Natural killer cell treated with Interleukin-12 subunit alpha and Interleukin-12 subunit beta and Interleukin-15 and Interleukin-18, amount 100 ng/mL, for 72 hours (primary cell): ENCODE measurements at regions not wholly inside any gene's neighbourhood (a gene's known extent, or its start where the extent isn't known, plus 50 kb on each side); places are given as distances from the start of the nearest gene placed in this dataset.
A peak's percentile ranks its signal among the peaks of the same experiment; 100 is the strongest.

ENCODE experiments used
- ATAC-seq, 2 donors: fragments of 150-1000 bp; cut with Tn5 transposase in 1 of 2; sonication (Bioruptor Pico), chemical (Tn5 transposase) in 1 of 2; 2 replicates each; pipeline ENCODE4 v1.10.0; 2021
- DNase-seq: peaks from one replicate; pipeline ENCODE4 v3.0.0; 2022; ENCODE audit warnings: low spot score
- H3K27ac Mint-ChIP-seq, 2 donors: 1 replicate in 1 of 2; 2 replicates in 1 of 2; pipeline ENCODE4 v1.8.0; 2022; ENCODE audit warnings: mixed read lengths in 2 of 2, mild to moderate bottlenecking in 1 of 2, moderate library complexity in 1 of 2
- H3K27me3 Mint-ChIP-seq, 2 donors: 1 replicate in 1 of 2; 2 replicates in 1 of 2; pipeline ENCODE4 v1.8.0; 2022; ENCODE audit warnings: mixed read lengths in 2 of 2
- H3K36me3 Mint-ChIP-seq: one replicate; pipeline ENCODE4 v1.8.0; 2022; ENCODE audit warnings: mixed read lengths
- H3K4me1 Mint-ChIP-seq, 2 donors: 1 replicate in 1 of 2; 2 replicates in 1 of 2; pipeline ENCODE4 v1.8.0; 2022; ENCODE audit warnings: low read depth in 2 of 2, mixed read lengths in 2 of 2, mild to moderate bottlenecking in 1 of 2
- H3K4me3 Mint-ChIP-seq: one replicate; pipeline ENCODE4 v1.8.0; 2022; ENCODE audit warnings: mixed read lengths
- H3K9me3 Mint-ChIP-seq: 2 replicates; pipeline ENCODE4 v1.8.0; 2022; ENCODE audit warnings: mixed read lengths

GRCh38 chr15:39131609-39132008 lies 449.3 kb upstream of the THBS1 start:
- H3K4me3 Mint-ChIP-seq = no peak overlapping the region
- no peaks in the 10 kb centered on the region for H3K4me1 Mint-ChIP-seq
- no peaks in the 10 kb centered on the region for H3K9me3 Mint-ChIP-seq
- no peaks in the 10 kb centered on the region for H3K36me3 Mint-ChIP-seq
- no peak for DNase-seq
- H3K27me3 Mint-ChIP-seq = peaks cover 16 to 37% of the 10 kb centered on the region in 2 donors
- no peak overlapping the region for H3K27ac Mint-ChIP-seq
- ATAC-seq = no peak

- Mint-ChIP-seq H3K27me3 (peaks cover 19 to 42% of the 10 kb centered on the region in 2 donors), H3K4me1 (no peaks in the 10 kb centered on the region), H3K9me3 (no peaks in the 10 kb centered on the region), H3K4me3 (no peak overlapping the region), H3K27ac (no peak overlapping the region), H3K36me3 (no peaks in the 10 kb centered on the region)
- DNase-seq (no peak), ATAC-seq (no peak)
Observed at GRCh38 chr15:39132070-39132469, 448.8 kb upstream of the THBS1 start.

GRCh38 chr15:39132954-39133600 lies 447.8 kb upstream of the THBS1 start:
- Mint-ChIP-seq H3K4me3 (no peak overlapping the region), H3K27ac (no peak overlapping the region), H3K4me1 (no peaks in the 10 kb centered on the region), H3K36me3 (no peaks in the 10 kb centered on the region), H3K9me3 (no peaks in the 10 kb centered on the region), H3K27me3 (peaks cover 23 to 51% of the 10 kb centered on the region in 2 donors)
- ATAC-seq = no peak
- no peak for DNase-seq

GRCh38 chr15:39134282-39134681 lies 446.6 kb upstream of the THBS1 start:
- H3K4me1 Mint-ChIP-seq = no peaks in the 10 kb centered on the region
- no peak overlapping the region for H3K27ac Mint-ChIP-seq
- ATAC-seq = no peak
- H3K9me3 Mint-ChIP-seq = no peaks in the 10 kb centered on the region
- no peak for DNase-seq
- no peaks in the 10 kb centered on the region for H3K36me3 Mint-ChIP-seq
- H3K27me3 Mint-ChIP-seq = peaks cover 20 to 57% of the 10 kb centered on the region in 2 donors
- H3K4me3 Mint-ChIP-seq = no peak overlapping the region

GRCh38 chr15:39135989-39136388 lies 444.9 kb upstream of the THBS1 start:
- no peak overlapping the region for H3K4me3 Mint-ChIP-seq
- peaks cover 21 to 51% of the 10 kb centered on the region in 2 donors for H3K27me3 Mint-ChIP-seq
- H3K4me1 Mint-ChIP-seq = no peaks in the 10 kb centered on the region
- no peaks in the 10 kb centered on the region for H3K36me3 Mint-ChIP-seq
- no peak for DNase-seq
- H3K27ac Mint-ChIP-seq = no peak overlapping the region
- no peak for ATAC-seq
- H3K9me3 Mint-ChIP-seq = no peaks in the 10 kb centered on the region

- Mint-ChIP-seq H3K9me3 (no peaks in the 10 kb centered on the region), H3K4me1 (peaks cover 4 to 5% of the 10 kb centered on the region in 2 donors), H3K27ac (no peak overlapping the region), H3K36me3 (no peaks in the 10 kb centered on the region), H3K27me3 (peaks cover 14 to 42% of the 10 kb centered on the region in 2 donors), H3K4me3 (no peak overlapping the region)
- no peak for ATAC-seq
- no peak for DNase-seq
Observed at GRCh38 chr15:39139431-39140059, 441.3 kb upstream of the THBS1 start.

GRCh38 chr15:39140060-39140604 lies 440.7 kb upstream of the THBS1 start:
- DNase-seq = no peak
- Mint-ChIP-seq H3K27me3 (peaks cover 15 to 40% of the 10 kb centered on the region in 2 donors), H3K4me3 (no peak overlapping the region), H3K4me1 (peaks cover 4 to 5% of the 10 kb centered on the region in 2 donors), H3K27ac (no peak overlapping the region), H3K36me3 (no peaks in the 10 kb centered on the region), H3K9me3 (no peaks in the 10 kb centered on the region)
- ATAC-seq = peak in 1 of 2 donors; percentile 51

GRCh38 chr15:39142500-39142899 lies 438.4 kb upstream of the THBS1 start:
- H3K4me1 Mint-ChIP-seq = peaks cover 4 to 5% of the 10 kb centered on the region in 2 donors
- H3K4me3 Mint-ChIP-seq = no peak overlapping the region
- no peaks in the 10 kb centered on the region for H3K36me3 Mint-ChIP-seq
- DNase-seq = no peak
- H3K9me3 Mint-ChIP-seq = no peaks in the 10 kb centered on the region
- H3K27me3 Mint-ChIP-seq = peaks cover 13 to 20% of the 10 kb centered on the region in 2 donors
- no peak for ATAC-seq
- H3K27ac Mint-ChIP-seq = no peak overlapping the region

GRCh38 chr15:39143479-39143878 lies 437.4 kb upstream of the THBS1 start:
- ATAC-seq = no peak
- peaks cover 4 to 5% of the 10 kb centered on the region in 2 donors for H3K4me1 Mint-ChIP-seq

GRCh38 chr15:39144051-39144450 lies 436.8 kb upstream of the THBS1 start:
- Mint-ChIP-seq H3K27ac (no peak overlapping the region), H3K27me3 (peaks cover 9 to 11% of the 10 kb centered on the region in 2 donors)
- no peak for ATAC-seq

More at GRCh38 chr15:39143479-39143878, 437.4 kb upstream of the THBS1 start:
- no peaks in the 10 kb centered on the region for H3K9me3 Mint-ChIP-seq
- H3K36me3 Mint-ChIP-seq = no peaks in the 10 kb centered on the region
- no peak for DNase-seq
- peaks cover 11 to 15% of the 10 kb centered on the region in 2 donors for H3K27me3 Mint-ChIP-seq
- no peak overlapping the region for H3K4me3 Mint-ChIP-seq
- no peak overlapping the region for H3K27ac Mint-ChIP-seq

GRCh38 chr15:39144613-39145499 lies 436.0 kb upstream of the THBS1 start:
- ATAC-seq (no peak), DNase-seq (no peak)
- peaks cover 9 to 14% of the 10 kb centered on the region in 2 donors for H3K27me3 Mint-ChIP-seq
- no peaks in the 10 kb centered on the region for H3K9me3 Mint-ChIP-seq
- H3K4me3 Mint-ChIP-seq = peak overlapping the region; percentile 44
- no peaks in the 10 kb centered on the region for H3K36me3 Mint-ChIP-seq
- H3K4me1 Mint-ChIP-seq = peaks cover 4 to 5% of the 10 kb centered on the region in 2 donors
- peak overlapping the region in 1 of 2 donors; percentile 7 for H3K27ac Mint-ChIP-seq

More at GRCh38 chr15:39144051-39144450, 436.8 kb upstream of the THBS1 start:
- no peaks in the 10 kb centered on the region for H3K9me3 Mint-ChIP-seq
- DNase-seq = no peak
- peak overlapping the region; percentile 44 for H3K4me3 Mint-ChIP-seq
- H3K4me1 Mint-ChIP-seq = peaks cover 4 to 5% of the 10 kb centered on the region in 2 donors
- H3K36me3 Mint-ChIP-seq = no peaks in the 10 kb centered on the region

- no peak for DNase-seq
- no peaks in the 10 kb centered on the region for H3K9me3 Mint-ChIP-seq
- ATAC-seq = no peak
- no peak overlapping the region for H3K27ac Mint-ChIP-seq
- peaks cover 2 to 11% of the 10 kb centered on the region in 2 donors for H3K27me3 Mint-ChIP-seq
- no peaks in the 10 kb centered on the region for H3K36me3 Mint-ChIP-seq
- peaks cover 4 to 5% of the 10 kb centered on the region in 2 donors for H3K4me1 Mint-ChIP-seq
- no peak overlapping the region for H3K4me3 Mint-ChIP-seq
Observed at GRCh38 chr15:39145854-39146625, 434.8 kb upstream of the THBS1 start.

- DNase-seq (no peak), ATAC-seq (peak in 1 of 2 donors; percentile 31)
- no peaks in the 10 kb centered on the region for H3K4me1 Mint-ChIP-seq
- no peaks in the 10 kb centered on the region for H3K9me3 Mint-ChIP-seq
- H3K36me3 Mint-ChIP-seq = no peaks in the 10 kb centered on the region
- H3K27ac Mint-ChIP-seq = no peak overlapping the region
- H3K27me3 Mint-ChIP-seq = peaks cover 5 to 14% of the 10 kb centered on the region in 2 donors
- H3K4me3 Mint-ChIP-seq = no peak overlapping the region
Observed at GRCh38 chr15:39149636-39150150, 431.2 kb upstream of the THBS1 start.
